GM23248 (cell line): ENCODE measurements at regions not wholly inside any gene's neighbourhood (a gene's known extent, or its start where the extent isn't known, plus 50 kb on each side); places are given as distances from the start of the nearest gene placed in this dataset.

Experiments used
- EZH2 ChIP-seq: fragments of 200-600 bp; sonication (generic); IDR thresholded peaks from 2 replicates; pipeline ENCODE4 v1.6.1; 2018; ENCODE audit warnings: antibody characterized with exemption, mild to moderate bottlenecking; ENCODE audit not compliant: insufficient read depth, poor library complexity, severe bottlenecking
- EZH2phosphoT487 ChIP-seq: fragments of 200-600 bp; sonication (generic); IDR thresholded peaks from 2 replicates; pipeline ENCODE4 v1.6.1; 2018; ENCODE audit warnings: antibody characterized with exemption, moderate library complexity, mild to moderate bottlenecking, low read depth; ENCODE audit not compliant: insufficient read depth

- TF ChIP-seq EZH2phosphoT487, result no peak
- no peak for TF ChIP-seq EZH2
These were observed 495.9 kb upstream of the NAALADL2 start for GRCh38 chr3:174363256-174363655.
